ENCODE measurements at regions not wholly inside any gene's neighbourhood (a gene's known extent, or its start where the extent isn't known, plus 50 kb on each side); places are given as distances from the start of the nearest gene placed in this dataset.

- no peak overlapping the region for H3K4me3 Mint-ChIP-seq
- H3K4me1 Mint-ChIP-seq = peaks cover 11% of the 10 kb centered on the region
- H3K36me3 Mint-ChIP-seq (ENCODE audit: low read depth) = no peaks in the 10 kb centered on the region
- no peak for TF ChIP-seq CTCF (conservative IDR thresholded peaks at IDR 0.05; ENCODE audit: low read depth in 2 of 2)
- no peak for TF ChIP-seq CREB1 (CRISPR knock-in tag; IDR thresholded peaks at IDR 0.05; ENCODE audit: low read depth)
- TF ChIP-seq JUNB (IDR thresholded peaks at IDR 0.05; ENCODE audit: unreplicated experiment) = no peak
- TF ChIP-seq EZH2 (IDR thresholded peaks at IDR 0.05; ENCODE audit: low read depth, unreplicated experiment) = no peak
- TF ChIP-seq ZNF331 (CRISPR knock-in tag; IDR thresholded peaks at IDR 0.05; ENCODE audit: low read depth) = no peak
- no peak for TF ChIP-seq ZNF462 (CRISPR knock-in tag; IDR thresholded peaks at IDR 0.05)
- Histone ChIP-seq H3K36me3 (ENCODE audit: insufficient read depth) (no peaks in the 10 kb centered on the region), H3K4me2 (no peak overlapping the region), H3K79me2 (replicated peaks; ENCODE audit: insufficient read depth) (no peaks in the 10 kb centered on the region), H3K4me3 (no peak overlapping the region), H3K27me3 (ENCODE audit: insufficient read depth) (no peaks in the 10 kb centered on the region), H3K9me2 (ENCODE audit: insufficient read depth) (peaks cover 23% of the 10 kb centered on the region; the same call in 1 of the 2 replicates), H2AFZ (no peak overlapping the region), H4K20me1 (replicated peaks; ENCODE audit: insufficient read depth) (no peaks in the 10 kb centered on the region), H3F3A (replicated peaks; ENCODE audit: low read depth) (no peaks in the 10 kb centered on the region), H3K27ac (ENCODE audit: low read depth) (no peak overlapping the region), H3K4me1 (ENCODE audit: insufficient read depth) (peaks cover 6% of the 10 kb centered on the region; the same call in 1 of the 2 replicates)
- no peak for ATAC-seq
- H3K9me3 Mint-ChIP-seq = no peaks in the 10 kb centered on the region; the same call in 1 of the 3 replicates
- H3K27ac Mint-ChIP-seq = no peak overlapping the region
- no peak for DNase-seq (ENCODE audit: low spot score)
- H3K27me3 Mint-ChIP-seq (ENCODE audit: insufficient read depth, low read depth, poor library complexity) = no peaks in the 10 kb centered on the region
These were observed 96.0 kb upstream of the JCAD start for GRCh38 chr10:30155401-30155800.

Data from GM23338 (cell line).